ENCODE measurements at regions not wholly inside any gene's neighbourhood (a gene's known extent, or its start where the extent isn't known, plus 50 kb on each side); places are given as distances from the start of the nearest gene placed in this dataset.

DNA sequence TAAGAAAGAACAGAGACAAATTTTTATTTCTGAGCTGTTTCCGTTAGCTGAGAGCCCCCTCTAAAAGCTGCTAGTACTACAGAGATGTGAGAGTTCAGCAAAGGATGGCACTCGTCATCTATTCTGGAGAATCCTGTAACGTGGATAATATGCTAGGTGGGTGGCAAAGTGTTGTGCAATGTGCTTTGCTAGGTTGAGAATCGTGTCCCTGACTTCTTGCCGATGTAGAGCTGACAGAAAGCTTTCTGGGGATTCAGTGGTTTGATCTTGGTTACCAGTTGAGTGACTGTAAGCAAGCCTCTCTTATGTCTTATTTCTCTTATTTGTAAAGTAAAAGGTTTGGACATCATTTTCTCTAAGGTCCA is 298.3 kb upstream of the ACTBL2 start:
- Histone ChIP-seq H3K4me1 (ENCODE audit: insufficient read depth, low read length, poor library complexity, severe bottlenecking) (no peaks in the 10 kb centered on the region), H3K27ac (ENCODE audit: low read depth, low read length, poor library complexity, severe bottlenecking) (no peak overlapping the region), H3K27me3 (replicated peaks; ENCODE audit: insufficient read depth, low read depth, low read length, poor library complexity) (no peaks in the 10 kb centered on the region), H3K4me3 (ENCODE audit: low read depth, low read length, poor library complexity, severe bottlenecking) (no peak overlapping the region), H3K36me3 (ENCODE audit: insufficient read depth, low read length, poor library complexity, severe bottlenecking) (no peaks in the 10 kb centered on the region), H3K9me3 (ENCODE audit: low read depth, low read length, poor library complexity, severe bottlenecking) (no peaks in the 10 kb centered on the region)
- intact Hi-C loops (cut with micrococcal nuclease; ENCODE audit: unreplicated experiment) = loop anchor here (5.0 to 10.0 kb wide), 2 partner anchors 106 to 174 kb away; no protein-coding TSS in a partner anchor
- ChIA-PET CTCF (no interaction called here), POLR2A (ENCODE audit: low non-redundant PET) (no interaction called here)
- TF ChIP-seq, protein P1, sequence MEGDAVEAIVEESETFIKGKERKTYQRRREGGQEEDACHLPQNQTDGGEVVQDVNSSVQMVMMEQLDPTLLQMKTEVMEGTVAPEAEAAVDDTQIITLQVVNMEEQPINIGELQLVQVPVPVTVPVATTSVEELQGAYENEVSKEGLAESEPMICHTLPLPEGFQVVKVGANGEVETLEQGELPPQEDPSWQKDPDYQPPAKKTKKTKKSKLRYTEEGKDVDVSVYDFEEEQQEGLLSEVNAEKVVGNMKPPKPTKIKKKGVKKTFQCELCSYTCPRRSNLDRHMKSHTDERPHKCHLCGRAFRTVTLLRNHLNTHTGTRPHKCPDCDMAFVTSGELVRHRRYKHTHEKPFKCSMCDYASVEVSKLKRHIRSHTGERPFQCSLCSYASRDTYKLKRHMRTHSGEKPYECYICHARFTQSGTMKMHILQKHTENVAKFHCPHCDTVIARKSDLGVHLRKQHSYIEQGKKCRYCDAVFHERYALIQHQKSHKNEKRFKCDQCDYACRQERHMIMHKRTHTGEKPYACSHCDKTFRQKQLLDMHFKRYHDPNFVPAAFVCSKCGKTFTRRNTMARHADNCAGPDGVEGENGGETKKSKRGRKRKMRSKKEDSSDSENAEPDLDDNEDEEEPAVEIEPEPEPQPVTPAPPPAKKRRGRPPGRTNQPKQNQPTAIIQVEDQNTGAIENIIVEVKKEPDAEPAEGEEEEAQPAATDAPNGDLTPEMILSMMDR (conservative IDR thresholded peaks at IDR 0.05; ENCODE audit: low read depth, low read length) = no peak
- no peak for TF ChIP-seq EZH2 (IDR thresholded peaks at IDR 0.05; ENCODE audit: borderline replicate concordance, low read depth, low read length, poor library complexity, severe bottlenecking)
- no TSS peak for BruUV-seq (replicated peaks)
- DNase-seq (ENCODE audit: low spot score) = no peak

DNA sequence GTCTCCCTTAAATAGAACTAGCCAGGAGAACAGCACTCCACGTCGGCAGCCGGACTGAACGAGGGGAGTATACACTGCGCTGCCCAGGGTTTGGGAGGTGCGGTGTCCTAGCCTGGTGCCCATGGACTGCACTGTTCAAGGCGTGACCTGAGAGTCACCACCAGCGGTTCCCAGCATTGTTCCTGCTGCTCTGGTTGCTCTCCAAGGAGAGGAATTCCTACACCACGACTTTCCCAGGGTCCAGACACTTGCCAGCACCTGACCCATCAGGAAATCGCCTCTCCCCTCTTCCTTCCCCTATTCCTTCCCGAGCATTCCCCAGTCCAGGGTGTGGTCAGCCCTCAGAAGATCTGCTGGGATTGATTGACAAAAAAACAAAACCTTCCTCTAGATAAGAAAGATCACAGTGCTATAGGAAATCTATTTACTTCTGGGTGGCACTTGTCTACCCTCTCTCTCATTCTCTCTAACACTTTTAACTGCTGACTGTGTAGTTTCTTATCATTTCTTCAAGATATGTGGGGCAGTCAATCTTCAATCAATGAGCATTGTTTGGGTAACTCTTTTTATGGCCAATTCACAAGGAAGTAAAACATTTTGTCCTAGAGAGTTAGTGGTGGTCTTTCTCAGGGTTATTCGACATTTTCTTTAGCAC is 297.8 kb upstream of the ACTBL2 start:
- Histone ChIP-seq H3K36me3 (ENCODE audit: insufficient read depth, low read length, poor library complexity, severe bottlenecking) (no peaks in the 10 kb centered on the region), H3K27ac (ENCODE audit: low read depth, low read length, poor library complexity, severe bottlenecking) (no peak overlapping the region), H3K27me3 (replicated peaks; ENCODE audit: insufficient read depth, low read depth, low read length, poor library complexity) (no peaks in the 10 kb centered on the region), H3K4me3 (ENCODE audit: low read depth, low read length, poor library complexity, severe bottlenecking) (no peak overlapping the region), H3K4me1 (ENCODE audit: insufficient read depth, low read length, poor library complexity, severe bottlenecking) (no peaks in the 10 kb centered on the region), H3K9me3 (ENCODE audit: low read depth, low read length, poor library complexity, severe bottlenecking) (no peaks in the 10 kb centered on the region)
- CTCF ChIA-PET = interaction anchor here (1.8 kb wide), 1 partner anchor 681 kb away, joined by 29 read pairs; the partner anchor contains the start of gene PLK2
- intact Hi-C loops (cut with micrococcal nuclease; ENCODE audit: unreplicated experiment) = loop anchor here (5.0 to 10.0 kb wide), 2 partner anchors 107 to 174 kb away; no protein-coding TSS in a partner anchor
- no peak for DNase-seq (ENCODE audit: low spot score)
- no TSS peak for BruUV-seq (replicated peaks)
- POLR2A ChIA-PET (ENCODE audit: low non-redundant PET) = no interaction called here
- no peak for TF ChIP-seq EZH2 (IDR thresholded peaks at IDR 0.05; ENCODE audit: borderline replicate concordance, low read depth, low read length, poor library complexity, severe bottlenecking)
- TF ChIP-seq, protein P1 (conservative IDR thresholded peaks at IDR 0.05; ENCODE audit: low read depth, low read length) = no peak

GRCh38 chr5:57779383-57780223 is 297.0 kb upstream of the ACTBL2 start:
- Histone ChIP-seq H3K27me3 (replicated peaks; ENCODE audit: insufficient read depth, low read depth, low read length, poor library complexity) (no peaks in the 10 kb centered on the region), H3K27ac (ENCODE audit: low read depth, low read length, poor library complexity, severe bottlenecking) (no peak overlapping the region), H3K36me3 (ENCODE audit: insufficient read depth, low read length, poor library complexity, severe bottlenecking) (no peaks in the 10 kb centered on the region), H3K4me1 (ENCODE audit: insufficient read depth, low read length, poor library complexity, severe bottlenecking) (no peaks in the 10 kb centered on the region), H3K9me3 (ENCODE audit: low read depth, low read length, poor library complexity, severe bottlenecking) (no peaks in the 10 kb centered on the region), H3K4me3 (ENCODE audit: low read depth, low read length, poor library complexity, severe bottlenecking) (no peak overlapping the region)
- no TSS peak for BruUV-seq (replicated peaks)
- DNase-seq (ENCODE audit: low spot score) = peak; percentile 79
- CTCF ChIA-PET = interaction anchor here (0.5 to 1.8 kb wide), 6 partner anchors 62 to 1569 kb away, joined by 3 to 29 read pairs (median 4); partner anchors contain the start of gene PLK2
- TF ChIP-seq, protein P1 (conservative IDR thresholded peaks at IDR 0.05; ENCODE audit: low read depth, low read length) = peak; percentile 67
- no peak for TF ChIP-seq EZH2 (IDR thresholded peaks at IDR 0.05; ENCODE audit: borderline replicate concordance, low read depth, low read length, poor library complexity, severe bottlenecking)
- intact Hi-C loops (cut with micrococcal nuclease; ENCODE audit: unreplicated experiment) = loop anchor here (1.0 to 10.0 kb wide), 5 partner anchors 108 to 681 kb away; partner anchors contain the start of gene PLK2
- POLR2A ChIA-PET (ENCODE audit: low non-redundant PET) = no interaction called here
